Vagina (tissue), 2 donors: ENCODE measurements at regions not wholly inside any gene's neighbourhood (a gene's known extent, or its start where the extent isn't known, plus 50 kb on each side); places are given as distances from the start of the nearest gene placed in this dataset.

Source experiments
- DNase-seq, 2 donors: peaks; one replicate each; pipeline ENCODE4 v3.0.0-alpha.2; 2017; ENCODE audit errors: extremely low spot score in 2 of 2
- H3K27ac ChIP-seq: fragments of 200-600 bp; sonication (generic); one replicate; pipeline ENCODE4 v1.5.1; 2019
- H3K27me3 ChIP-seq: fragments of 200-600 bp; sonication (generic); one replicate; pipeline ENCODE4 v1.5.1; 2019
- H3K36me3 ChIP-seq, 2 donors: fragments of 200-600 bp; sonication (generic); one replicate each; pipeline ENCODE4 v1.5.1; 2017 to 2019
- H3K4me1 ChIP-seq: fragments of 200-600 bp; sonication (generic); one replicate; pipeline ENCODE4 v1.5.1; 2019
- H3K4me3 ChIP-seq, 2 donors: fragments of 200-600 bp; sonication (generic); 1 replicate in 1 of 2; 2 replicates in 1 of 2; pipeline ENCODE4 v1.5.1; 2016 to 2019
- H3K9me3 ChIP-seq: fragments of 200-600 bp; sonication (generic); one replicate; pipeline ENCODE4 v1.5.1; 2019
- CTCF ChIP-seq, 3 experiments: fragments of 450-650 bp in 2 of 3; fragments of 200-600 bp in 1 of 3; sonication (generic) in 1 of 3; IDR thresholded peaks; one replicate each; pipeline ENCODE4 v1.5.1; 2017 to 2019; ENCODE audit warnings: antibody characterized with exemption in 3 of 3, mild to moderate bottlenecking in 2 of 3, moderate library complexity in 2 of 3
- POLR2A ChIP-seq, 2 donors: fragments of 450-650 bp; IDR thresholded peaks; one replicate each; pipeline ENCODE4 v1.6.1; 2017; ENCODE audit warnings: antibody characterized with exemption in 2 of 2, mild to moderate bottlenecking in 2 of 2, moderate library complexity in 2 of 2
- POLR2AphosphoS5 ChIP-seq, 2 donors: sonication (generic); formaldehyde crosslinking; IDR thresholded peaks; one replicate each; pipeline ENCODE4 v1.9.0; 2017; ENCODE audit warnings: antibody characterized with exemption in 2 of 2, mild to moderate bottlenecking in 2 of 2, low read depth in 1 of 2; ENCODE audit not compliant: insufficient read depth in 1 of 2
- intact Hi-C: fragments of 100-400 bp; cut with DNase I; formaldehyde crosslinking; loops from one replicate; pipeline ENCODE4 v1.15.1; 2023

GRCh38 chr10:65565246-65565645 is 1360.6 kb upstream of the LRRTM3 start:
- no peaks in the 10 kb centered on the region for H3K27me3 ChIP-seq
- TF ChIP-seq POLR2A (IDR thresholded peaks at IDR 0.05): no peak
- no peak for TF ChIP-seq CTCF (IDR thresholded peaks at IDR 0.05)
- no peak for TF ChIP-seq POLR2AphosphoS5 (IDR thresholded peaks at IDR 0.05; ENCODE audit: insufficient read depth in 1 of 2, low read depth in 1 of 2)
- no peaks in the 10 kb centered on the region for H3K4me1 ChIP-seq
- no peaks in the 10 kb centered on the region for H3K9me3 ChIP-seq
- H3K36me3 ChIP-seq: no peaks in the 10 kb centered on the region
- no peak for DNase-seq
- no peak overlapping the region for H3K27ac ChIP-seq
- no peak overlapping the region for H3K4me3 ChIP-seq
- intact Hi-C loops: no loop called here

- H3K4me3 ChIP-seq: no peak overlapping the region
- DNase-seq: no peak
- no peaks in the 10 kb centered on the region for H3K9me3 ChIP-seq
- intact Hi-C loops: no loop called here
- no peak overlapping the region for H3K27ac ChIP-seq
- no peaks in the 10 kb centered on the region for H3K36me3 ChIP-seq
- TF ChIP-seq POLR2A (IDR thresholded peaks at IDR 0.05) (no peak), CTCF (IDR thresholded peaks at IDR 0.05) (no peak), POLR2AphosphoS5 (IDR thresholded peaks at IDR 0.05; ENCODE audit: insufficient read depth in 1 of 2, low read depth in 1 of 2) (no peak)
- H3K4me1 ChIP-seq: no peaks in the 10 kb centered on the region
- no peaks in the 10 kb centered on the region for H3K27me3 ChIP-seq
Observed at GRCh38 chr10:65566906-65567305, 1358.9 kb upstream of the LRRTM3 start.

GRCh38 chr10:65570143-65571010 is 1355.5 kb upstream of the LRRTM3 start:
- Histone ChIP-seq H3K27me3 (no peaks in the 10 kb centered on the region), H3K27ac (no peak overlapping the region), H3K4me1 (no peaks in the 10 kb centered on the region), H3K9me3 (no peaks in the 10 kb centered on the region), H3K36me3 (no peaks in the 10 kb centered on the region), H3K4me3 (peak overlapping the region; percentile 6 to 38)
- DNase-seq: no peak
- TF ChIP-seq POLR2A (IDR thresholded peaks at IDR 0.05) (no peak), POLR2AphosphoS5 (IDR thresholded peaks at IDR 0.05; ENCODE audit: insufficient read depth in 1 of 2, low read depth in 1 of 2) (no peak), CTCF (IDR thresholded peaks at IDR 0.05) (no peak)
- intact Hi-C loops: no loop called here

- no peak overlapping the region for H3K27ac ChIP-seq
- peak overlapping the region; percentile 6 to 38 for H3K4me3 ChIP-seq
- H3K36me3 ChIP-seq: no peaks in the 10 kb centered on the region
- intact Hi-C loops: no loop called here
- DNase-seq: no peak
- no peaks in the 10 kb centered on the region for H3K27me3 ChIP-seq
- no peaks in the 10 kb centered on the region for H3K4me1 ChIP-seq
- TF ChIP-seq POLR2AphosphoS5 (IDR thresholded peaks at IDR 0.05; ENCODE audit: insufficient read depth in 1 of 2, low read depth in 1 of 2) (no peak), POLR2A (IDR thresholded peaks at IDR 0.05) (no peak), CTCF (IDR thresholded peaks at IDR 0.05) (no peak)
- no peaks in the 10 kb centered on the region for H3K9me3 ChIP-seq
Observed at GRCh38 chr10:65571011-65571570, 1354.7 kb upstream of the LRRTM3 start.
